ENCODE measurements at regions not wholly inside any gene's neighbourhood (a gene's known extent, or its start where the extent isn't known, plus 50 kb on each side); places are given as distances from the start of the nearest gene placed in this dataset.
A peak's percentile ranks its signal among the peaks of the same experiment; 100 is the strongest.

DNA sequence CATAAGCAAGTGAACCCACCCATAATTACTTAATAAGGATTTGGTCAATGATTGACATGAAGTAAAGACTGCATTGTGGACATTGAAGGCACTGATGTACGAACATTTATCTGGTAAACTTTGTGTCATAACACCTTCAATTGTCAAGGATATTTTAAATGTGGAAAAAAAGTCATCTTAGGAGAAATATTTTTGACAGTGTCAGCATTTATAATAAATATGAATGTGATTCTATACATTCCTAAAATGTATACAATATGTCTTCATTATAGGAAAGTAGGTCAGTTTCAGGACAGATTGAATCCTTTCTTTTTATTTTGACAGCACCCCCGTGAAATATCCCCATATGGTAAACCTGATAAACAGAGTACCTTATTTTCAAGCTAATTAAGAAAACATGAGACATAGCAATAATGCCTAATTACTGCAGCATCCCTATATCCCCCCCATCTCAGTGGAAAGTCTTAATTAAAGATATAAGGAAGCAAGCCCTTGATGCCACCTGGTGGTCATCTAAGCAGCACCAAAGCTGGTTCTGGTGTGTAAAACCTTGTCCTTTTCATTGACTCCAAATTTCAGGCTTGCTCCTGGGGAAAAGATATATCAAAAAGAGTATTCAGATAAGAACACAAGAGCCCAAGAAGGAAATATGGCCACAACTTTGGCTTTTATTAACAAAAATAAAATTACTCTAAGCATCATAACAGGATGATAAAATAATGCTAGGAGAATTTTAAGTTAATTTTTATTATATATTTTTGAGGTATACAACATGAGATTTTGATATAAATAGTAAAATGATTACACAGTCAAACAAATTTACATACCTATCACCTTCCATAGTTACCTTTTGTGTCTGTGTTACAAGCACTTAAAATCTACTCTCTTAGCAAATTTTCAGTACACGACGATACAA, 379.7 kb downstream of the TLL1 start:
- CTCF ChIA-PET, result no interaction called here
- Mint-ChIP-seq H3K27ac (ENCODE audit: unreplicated experiment) (no peak overlapping the region), H3K4me3 (ENCODE audit: low read depth, unreplicated experiment) (no peak overlapping the region), H3K9me3 (ENCODE audit: low read depth, unreplicated experiment) (no peaks in the 10 kb centered on the region), H3K36me3 (ENCODE audit: insufficient read depth, unreplicated experiment) (no peaks in the 10 kb centered on the region), H3K4me1 (ENCODE audit: low read depth, unreplicated experiment) (no peaks in the 10 kb centered on the region), H3K27me3 (ENCODE audit: unreplicated experiment) (no peaks in the 10 kb centered on the region)
- BruUV-seq (replicated peaks), result no TSS peak
- TF ChIP-seq, protein P1, sequence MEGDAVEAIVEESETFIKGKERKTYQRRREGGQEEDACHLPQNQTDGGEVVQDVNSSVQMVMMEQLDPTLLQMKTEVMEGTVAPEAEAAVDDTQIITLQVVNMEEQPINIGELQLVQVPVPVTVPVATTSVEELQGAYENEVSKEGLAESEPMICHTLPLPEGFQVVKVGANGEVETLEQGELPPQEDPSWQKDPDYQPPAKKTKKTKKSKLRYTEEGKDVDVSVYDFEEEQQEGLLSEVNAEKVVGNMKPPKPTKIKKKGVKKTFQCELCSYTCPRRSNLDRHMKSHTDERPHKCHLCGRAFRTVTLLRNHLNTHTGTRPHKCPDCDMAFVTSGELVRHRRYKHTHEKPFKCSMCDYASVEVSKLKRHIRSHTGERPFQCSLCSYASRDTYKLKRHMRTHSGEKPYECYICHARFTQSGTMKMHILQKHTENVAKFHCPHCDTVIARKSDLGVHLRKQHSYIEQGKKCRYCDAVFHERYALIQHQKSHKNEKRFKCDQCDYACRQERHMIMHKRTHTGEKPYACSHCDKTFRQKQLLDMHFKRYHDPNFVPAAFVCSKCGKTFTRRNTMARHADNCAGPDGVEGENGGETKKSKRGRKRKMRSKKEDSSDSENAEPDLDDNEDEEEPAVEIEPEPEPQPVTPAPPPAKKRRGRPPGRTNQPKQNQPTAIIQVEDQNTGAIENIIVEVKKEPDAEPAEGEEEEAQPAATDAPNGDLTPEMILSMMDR (IDR thresholded peaks at IDR 0.05; ENCODE audit: unreplicated experiment), result peak; percentile 41
- peak; percentile 17 for DNase-seq
- intact Hi-C loops (cut with micrococcal nuclease; ENCODE audit: unreplicated experiment), result loop anchor here (1.0 to 10.0 kb wide), 4 partner anchors 86 to 758 kb away; no protein-coding TSS in a partner anchor

DNA sequence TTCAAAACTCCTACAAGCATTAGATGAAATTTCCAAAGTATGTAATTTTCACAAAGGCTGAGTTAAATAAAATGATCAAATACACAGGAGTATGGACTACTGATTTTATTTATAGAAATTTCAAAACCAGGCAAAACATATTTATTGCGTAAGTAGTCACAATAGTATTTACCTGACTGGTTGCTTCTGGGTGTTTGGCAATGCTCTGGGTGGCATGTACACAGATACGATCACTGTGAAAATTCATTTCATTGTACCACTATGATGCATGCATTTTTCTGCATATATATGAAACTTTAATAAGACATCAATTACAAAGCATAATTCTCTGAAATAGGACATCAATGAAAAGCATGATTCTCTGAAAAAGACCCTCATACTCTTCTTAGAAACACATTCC, 384.2 kb downstream of the TLL1 start:
- Mint-ChIP-seq H3K4me3 (ENCODE audit: low read depth, unreplicated experiment) (no peak overlapping the region), H3K27ac (ENCODE audit: unreplicated experiment) (no peak overlapping the region), H3K27me3 (ENCODE audit: unreplicated experiment) (no peaks in the 10 kb centered on the region), H3K36me3 (ENCODE audit: insufficient read depth, unreplicated experiment) (no peaks in the 10 kb centered on the region), H3K9me3 (ENCODE audit: low read depth, unreplicated experiment) (no peaks in the 10 kb centered on the region), H3K4me1 (ENCODE audit: low read depth, unreplicated experiment) (no peaks in the 10 kb centered on the region)
- no peak for DNase-seq
- TF ChIP-seq, protein P1 (IDR thresholded peaks at IDR 0.05; ENCODE audit: unreplicated experiment), result no peak
- CTCF ChIA-PET, result no interaction called here
- no TSS peak for BruUV-seq (replicated peaks)
- intact Hi-C loops (cut with micrococcal nuclease; ENCODE audit: unreplicated experiment), result loop anchor here (10.0 kb wide), 1 partner anchor 762 kb away; no protein-coding TSS in a partner anchor

DNA sequence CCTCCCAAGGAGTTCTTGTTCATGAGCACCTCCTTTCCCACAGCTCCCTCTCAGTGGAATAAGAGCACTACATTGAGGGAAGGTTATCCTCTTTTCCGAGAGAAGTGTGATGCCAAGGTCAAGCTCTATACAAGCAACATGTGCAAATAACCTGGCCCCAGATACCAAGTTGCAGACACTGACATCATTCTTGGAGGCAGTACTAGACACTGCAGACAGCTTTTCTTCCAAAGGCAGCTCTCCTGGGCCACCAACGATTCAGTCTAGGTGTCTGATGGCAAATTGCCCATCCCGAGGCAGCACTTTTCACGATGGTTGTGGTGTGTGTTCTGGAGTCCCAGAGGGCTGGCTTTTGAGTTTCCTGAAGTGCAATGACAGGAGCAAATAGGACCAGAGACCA, 384.9 kb downstream of the TLL1 start:
- Mint-ChIP-seq H3K36me3 (ENCODE audit: insufficient read depth, unreplicated experiment) (no peaks in the 10 kb centered on the region), H3K27ac (ENCODE audit: unreplicated experiment) (no peak overlapping the region), H3K9me3 (ENCODE audit: low read depth, unreplicated experiment) (no peaks in the 10 kb centered on the region), H3K27me3 (ENCODE audit: unreplicated experiment) (no peaks in the 10 kb centered on the region), H3K4me3 (ENCODE audit: low read depth, unreplicated experiment) (no peak overlapping the region), H3K4me1 (ENCODE audit: low read depth, unreplicated experiment) (no peaks in the 10 kb centered on the region)
- TF ChIP-seq, protein P1 (IDR thresholded peaks at IDR 0.05; ENCODE audit: unreplicated experiment), result no peak
- intact Hi-C loops (cut with micrococcal nuclease; ENCODE audit: unreplicated experiment), result loop anchor here (10.0 kb wide), 1 partner anchor 763 kb away; no protein-coding TSS in a partner anchor
- CTCF ChIA-PET, result no interaction called here
- BruUV-seq (replicated peaks), result no TSS peak
- DNase-seq, result no peak

DNA sequence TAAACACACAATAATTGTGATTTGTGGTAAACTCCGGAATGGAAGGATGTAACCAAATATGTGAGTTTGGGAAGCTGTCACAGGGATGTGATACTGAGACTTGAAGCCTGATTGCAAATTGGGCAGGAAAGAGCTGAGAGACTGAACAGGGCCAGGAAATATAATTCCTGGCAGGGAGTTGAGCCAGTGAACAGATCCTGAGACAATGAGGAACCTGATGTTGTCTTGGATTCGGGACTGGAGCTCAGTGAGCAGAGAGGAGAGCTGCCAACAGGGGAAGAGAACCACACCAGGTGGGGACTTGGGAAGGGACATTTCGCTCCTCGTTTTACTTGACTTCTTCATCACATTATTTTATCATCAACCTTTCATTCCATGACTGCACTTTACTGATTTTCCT, 386.0 kb downstream of the TLL1 start:
- H3K4me1 Mint-ChIP-seq (ENCODE audit: low read depth, unreplicated experiment), result no peaks in the 10 kb centered on the region
- H3K27ac Mint-ChIP-seq (ENCODE audit: unreplicated experiment), result no peak overlapping the region
- H3K36me3 Mint-ChIP-seq (ENCODE audit: insufficient read depth, unreplicated experiment), result no peaks in the 10 kb centered on the region
- no peak for DNase-seq
- TF ChIP-seq, protein P1 (IDR thresholded peaks at IDR 0.05; ENCODE audit: unreplicated experiment), result no peak
- no peak overlapping the region for H3K4me3 Mint-ChIP-seq (ENCODE audit: low read depth, unreplicated experiment)
- BruUV-seq (replicated peaks), result no TSS peak
- no peaks in the 10 kb centered on the region for H3K9me3 Mint-ChIP-seq (ENCODE audit: low read depth, unreplicated experiment)
- intact Hi-C loops (cut with micrococcal nuclease; ENCODE audit: unreplicated experiment), result loop anchor here (10.0 kb wide), 1 partner anchor 764 kb away; no protein-coding TSS in a partner anchor
- CTCF ChIA-PET, result no interaction called here
- H3K27me3 Mint-ChIP-seq (ENCODE audit: unreplicated experiment), result no peaks in the 10 kb centered on the region

Data from Calu3 (cell line).